Retina (tissue), 1 donor: ENCODE measurements at regions not wholly inside any gene's neighbourhood (a gene's known extent, or its start where the extent isn't known, plus 50 kb on each side); places are given as distances from the start of the nearest gene placed in this dataset.

Source experiments
- DNase-seq: peaks from one replicate; pipeline ENCODE4 v3.0.0-alpha.2; 2016

GRCh38 chrX:30949554-30949953, 60.5 kb upstream of the TAB3 start:
- DNase-seq: no peak

- DNase-seq: no peak
Observed at GRCh38 chrX:30948626-30949025, 59.6 kb upstream of the TAB3 start.

- no peak for DNase-seq
Observed at GRCh38 chrX:30948051-30948450, 59.0 kb upstream of the TAB3 start.

DNA sequence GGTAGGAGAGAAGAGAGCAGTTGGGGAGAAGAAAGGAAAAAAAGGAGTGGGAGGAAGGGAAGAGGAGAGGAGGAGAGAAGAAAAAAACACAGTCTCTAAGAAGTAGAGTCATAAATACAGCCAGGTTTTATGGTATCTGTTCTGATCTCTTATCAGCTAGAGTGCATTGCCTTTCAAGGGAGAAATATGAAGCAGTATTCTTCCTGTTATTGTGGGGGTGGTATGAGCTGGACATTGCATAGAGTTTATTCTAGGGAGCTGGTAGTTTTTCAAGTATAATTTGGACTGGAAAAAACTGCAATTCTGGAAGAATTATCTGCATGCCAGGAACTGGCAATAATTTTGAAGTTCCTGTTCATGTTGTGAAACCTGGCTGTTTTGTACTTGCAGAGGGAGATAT, 54.9 kb upstream of the TAB3 start:
- DNase-seq: no peak

DNA sequence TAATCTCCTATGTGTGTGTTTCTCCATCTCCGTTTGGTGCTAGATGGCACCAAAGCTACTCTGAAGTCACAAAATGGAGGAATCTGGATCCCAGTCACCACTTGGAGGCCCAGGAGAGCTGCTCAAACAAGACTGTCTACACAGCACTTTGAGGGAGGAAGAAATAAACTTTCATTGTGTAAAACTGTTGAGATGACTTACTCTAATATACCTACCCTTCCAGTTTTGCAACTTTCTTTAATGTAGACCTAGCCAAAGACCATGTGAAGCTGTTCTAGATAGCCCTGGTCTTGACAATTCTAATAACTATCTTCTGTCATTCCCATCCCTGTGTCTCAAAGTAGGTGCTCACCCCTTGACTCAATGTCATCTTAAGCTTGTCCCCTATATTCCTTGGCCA, 52.8 kb upstream of the TAB3 start:
- no peak for DNase-seq

DNA sequence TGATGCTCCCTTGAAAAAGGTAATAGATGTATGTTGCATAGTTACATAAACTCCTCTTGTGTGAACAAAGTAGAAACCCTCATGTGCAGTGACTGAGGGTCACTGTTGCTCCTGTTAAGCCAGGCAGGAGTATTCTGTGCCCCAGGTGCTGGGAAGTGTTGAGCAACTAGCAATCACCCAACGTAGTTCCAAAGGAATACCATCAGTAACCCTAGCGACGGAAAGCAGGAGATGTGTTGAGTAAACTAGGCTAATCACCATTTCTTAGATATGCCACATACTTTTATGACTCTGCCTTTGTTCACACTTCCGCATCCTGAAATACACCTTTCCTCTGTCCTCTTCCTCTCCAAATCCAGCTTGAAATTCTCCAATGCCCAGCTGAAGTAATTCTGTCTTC, 50.9 kb upstream of the TAB3 start:
- DNase-seq: no peak
